ENCODE measurements at regions not wholly inside any gene's neighbourhood (a gene's known extent, or its start where the extent isn't known, plus 50 kb on each side); places are given as distances from the start of the nearest gene placed in this dataset.

GRCh38 chr10:3975016-3975415 lies 190.0 kb upstream of the KLF6 start:
- Histone ChIP-seq H3K27ac (ENCODE audit: low read depth in 1 of 2, low read length in 2 of 2) (no peak overlapping the region), H3K9ac (ENCODE audit: low read depth in 1 of 2, low read length in 2 of 2) (no peak overlapping the region), H3K36me3 (ENCODE audit: control insufficient read depth in 4 of 4, insufficient read depth in 3 of 4, low read depth in 1 of 4, low read length in 3 of 4) (no peaks in the 10 kb centered on the region), H3K9me3 (ENCODE audit: control insufficient read depth in 4 of 4, low read length in 3 of 4) (peaks cover 0 to 5% (median 0%) of the 10 kb centered on the region in 4 donors), H3K4me3 (ENCODE audit: low read depth in 1 of 3, low read length in 3 of 3) (no peak overlapping the region), H3K27me3 (ENCODE audit: control insufficient read depth in 4 of 4, insufficient read depth in 4 of 4, low read length in 3 of 4) (no peaks in the 10 kb centered on the region), H3K4me1 (ENCODE audit: control insufficient read depth in 4 of 4, insufficient read depth in 4 of 4, low read length in 3 of 4) (no peaks in the 10 kb centered on the region)
- no peak for TF ChIP-seq MAX (IDR thresholded peaks at IDR 0.05)
- no peak for DNase-seq (ENCODE audit: low spot score)
- WGBS, result 86% methylated on average over 9 of the region's 9 CpGs

- Histone ChIP-seq H3K9ac (ENCODE audit: low read depth in 1 of 2, low read length in 2 of 2) (no peak overlapping the region), H3K36me3 (ENCODE audit: control insufficient read depth in 4 of 4, insufficient read depth in 3 of 4, low read depth in 1 of 4, low read length in 3 of 4) (no peaks in the 10 kb centered on the region), H3K4me1 (ENCODE audit: control insufficient read depth in 4 of 4, insufficient read depth in 4 of 4, low read length in 3 of 4) (no peaks in the 10 kb centered on the region), H3K27ac (ENCODE audit: low read depth in 1 of 2, low read length in 2 of 2) (no peak overlapping the region), H3K27me3 (ENCODE audit: control insufficient read depth in 4 of 4, insufficient read depth in 4 of 4, low read length in 3 of 4) (no peaks in the 10 kb centered on the region), H3K4me3 (ENCODE audit: low read depth in 1 of 3, low read length in 3 of 3) (no peak overlapping the region), H3K9me3 (ENCODE audit: control insufficient read depth in 4 of 4, low read length in 3 of 4) (peaks cover 0 to 5% (median 0%) of the 10 kb centered on the region in 4 donors)
- TF ChIP-seq JUND (IDR thresholded peaks at IDR 0.05) (no peak), NR2F2 (IDR thresholded peaks at IDR 0.05) (no peak), CTCF (IDR thresholded peaks at IDR 0.05; ENCODE audit: low read depth, low read length, missing input control) (no peak), FOXA1 (IDR thresholded peaks at IDR 0.05) (no peak), YY1 (IDR thresholded peaks at IDR 0.05) (no peak), RXRA (IDR thresholded peaks at IDR 0.05) (no peak), ATF3 (IDR thresholded peaks at IDR 0.05) (no peak), FOXA2 (IDR thresholded peaks at IDR 0.05) (no peak), HNF4G (IDR thresholded peaks at IDR 0.05) (no peak), MAX (IDR thresholded peaks at IDR 0.05) (no peak), TAF1 (conservative IDR thresholded peaks at IDR 0.05) (no peak), REST (IDR thresholded peaks at IDR 0.05) (no peak), GABPA (IDR thresholded peaks at IDR 0.05 in 1 of 2, conservative IDR thresholded peaks at IDR 0.05 in 1 of 2) (no peak), SP1 (IDR thresholded peaks at IDR 0.05) (no peak)
- 77% methylated on average over 5 of the region's 5 CpGs for WGBS
- no peak for DNase-seq (ENCODE audit: low spot score)
Observed at GRCh38 chr10:3972460-3973301, 187.7 kb upstream of the KLF6 start.

All from liver (tissue), 8 donors.